HG03469 (cell line): ENCODE measurements at regions not wholly inside any gene's neighbourhood (a gene's known extent, or its start where the extent isn't known, plus 50 kb on each side); places are given as distances from the start of the nearest gene placed in this dataset.
"Not testable (repeated sequence)": the region's sequence is repeated elsewhere in the genome, so short reads cannot be mapped to it uniquely, and the experiment has no call there.

Source experiments
- ATAC-seq: cut with Tn5 transposase; IDR thresholded peaks from one replicate; pipeline ENCODE4 v1.9.1; 2021; ENCODE audit warnings: mild to moderate bottlenecking, moderate library complexity, moderate number of reproducible peaks; ENCODE audit not compliant: unreplicated experiment

- ATAC-seq: no peak
Observed at GRCh38 chr3:191518861-191519260, 57.9 kb downstream of the PYDC2 start.

- no peak for ATAC-seq
Observed at GRCh38 chr3:191521055-191521454, 60.1 kb downstream of the PYDC2 start.

- ATAC-seq: no peak
Observed at GRCh38 chr3:191523148-191523547, 62.2 kb downstream of the PYDC2 start.

GRCh38 chr3:191528589-191528988 lies 67.6 kb downstream of the PYDC2 start:
- ATAC-seq: no peak

- no peak for ATAC-seq
Observed at GRCh38 chr3:191529992-191530391, 69.0 kb downstream of the PYDC2 start.

- ATAC-seq: no peak
Observed at GRCh38 chr3:191531434-191531972, 70.5 kb downstream of the PYDC2 start.

- ATAC-seq: no peak
Observed at GRCh38 chr3:191543018-191543417, 82.1 kb downstream of the PYDC2 start.

GRCh38 chr3:191543897-191544296 lies 82.9 kb downstream of the PYDC2 start:
- ATAC-seq: no peak

GRCh38 chr3:191549357-191549756 lies 88.4 kb downstream of the PYDC2 start:
- ATAC-seq: no peak

- ATAC-seq: no peak
Observed at GRCh38 chr3:191555037-191555436, 94.1 kb downstream of the PYDC2 start.

GRCh38 chr3:191557322-191557721 lies 96.4 kb downstream of the PYDC2 start:
- ATAC-seq: no peak

GRCh38 chr3:191563722-191564121 lies 102.8 kb downstream of the PYDC2 start:
- no peak for ATAC-seq

- ATAC-seq: no peak
Observed at GRCh38 chr3:191566469-191566868, 105.5 kb downstream of the PYDC2 start.

GRCh38 chr3:191568206-191568605 lies 107.2 kb downstream of the PYDC2 start:
- ATAC-seq: no peak

- no peak for ATAC-seq
Observed at GRCh38 chr3:191592105-191592504, 131.1 kb downstream of the PYDC2 start.

- ATAC-seq: no peak
Observed at GRCh38 chr3:191593486-191593885, 132.5 kb downstream of the PYDC2 start.

GRCh38 chr3:191615511-191615910 lies 154.5 kb downstream of the PYDC2 start:
- not testable (repeated sequence) for ATAC-seq

GRCh38 chr3:191624299-191624698 lies 163.3 kb downstream of the PYDC2 start:
- ATAC-seq: no peak

- no peak for ATAC-seq
Observed at GRCh38 chr3:191627064-191627463, 166.1 kb downstream of the PYDC2 start.

- ATAC-seq: no peak
Observed at GRCh38 chr3:191628571-191628970, 167.6 kb downstream of the PYDC2 start.

- no peak for ATAC-seq
Observed at GRCh38 chr3:191631496-191631895, 170.5 kb downstream of the PYDC2 start.

GRCh38 chr3:191634902-191635301 lies 173.9 kb downstream of the PYDC2 start:
- no peak for ATAC-seq

- no peak for ATAC-seq
Observed at GRCh38 chr3:191637611-191638010, 176.6 kb downstream of the PYDC2 start.
